Right renal cortex interstitium (tissue), 3 donors: ENCODE measurements at regions not wholly inside any gene's neighbourhood (a gene's known extent, or its start where the extent isn't known, plus 50 kb on each side); places are given as distances from the start of the nearest gene placed in this dataset.
"Not testable (repeated sequence)": the region's sequence is repeated elsewhere in the genome, so short reads cannot be mapped to it uniquely, and the experiment has no call there.

Experiments
- DNase-seq, 3 donors: peaks; one replicate each; pipeline ENCODE4 v3.0.0-alpha.2; 2013; ENCODE audit warnings: low read depth in 3 of 3, low spot score in 2 of 3

DNA sequence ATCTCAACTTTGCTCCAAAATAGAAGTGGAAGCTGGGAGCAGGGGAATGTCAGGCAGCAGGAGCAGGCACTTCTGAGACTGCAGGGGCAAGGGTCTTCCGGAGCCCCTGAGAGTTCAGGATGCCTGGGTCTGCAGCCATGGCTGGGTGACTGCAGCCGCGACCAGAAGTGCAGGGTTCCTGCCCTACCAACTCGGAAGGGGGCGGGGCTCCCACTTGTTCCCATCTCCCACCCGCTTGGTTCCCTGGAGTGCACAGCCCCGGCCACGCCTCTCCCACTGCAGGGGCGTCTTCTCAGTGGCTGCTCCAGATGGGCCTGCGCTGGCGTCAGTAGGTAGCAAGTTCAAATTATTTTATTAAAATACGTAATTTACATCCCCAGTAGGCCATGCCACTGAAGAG is 1631.7 kb downstream of the OLFM4 start:
- DNase-seq: no peak

DNA sequence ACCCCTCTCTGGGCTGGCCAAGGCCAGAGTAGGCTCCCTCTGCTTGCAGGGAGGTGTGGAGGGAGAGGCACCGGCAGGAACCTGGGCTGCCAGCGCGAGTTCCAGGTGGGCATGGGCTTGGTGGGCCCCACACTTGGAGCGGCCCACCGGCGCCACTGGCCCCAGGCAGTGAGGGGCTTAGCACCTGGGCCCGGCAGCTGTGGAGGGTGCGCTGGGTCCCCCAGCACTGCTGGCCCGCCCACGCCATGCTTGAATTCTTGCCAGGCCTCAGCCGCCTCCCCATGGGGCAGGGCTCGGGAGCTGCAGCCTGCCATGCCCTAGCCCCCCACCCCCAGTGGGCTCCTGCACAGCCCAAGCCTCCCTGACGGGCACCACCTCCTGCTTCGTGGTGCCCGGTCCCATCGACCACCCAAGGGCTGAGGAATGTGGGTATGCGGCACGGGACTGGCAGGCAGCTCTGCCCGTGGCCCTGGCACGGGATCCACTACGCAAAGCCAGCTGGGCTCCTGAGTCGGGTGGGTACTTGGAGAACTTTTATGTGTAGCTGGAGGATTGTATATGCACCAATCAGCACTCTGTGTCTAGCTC is 1648.0 kb downstream of the OLFM4 start:
- no peak for DNase-seq

DNA sequence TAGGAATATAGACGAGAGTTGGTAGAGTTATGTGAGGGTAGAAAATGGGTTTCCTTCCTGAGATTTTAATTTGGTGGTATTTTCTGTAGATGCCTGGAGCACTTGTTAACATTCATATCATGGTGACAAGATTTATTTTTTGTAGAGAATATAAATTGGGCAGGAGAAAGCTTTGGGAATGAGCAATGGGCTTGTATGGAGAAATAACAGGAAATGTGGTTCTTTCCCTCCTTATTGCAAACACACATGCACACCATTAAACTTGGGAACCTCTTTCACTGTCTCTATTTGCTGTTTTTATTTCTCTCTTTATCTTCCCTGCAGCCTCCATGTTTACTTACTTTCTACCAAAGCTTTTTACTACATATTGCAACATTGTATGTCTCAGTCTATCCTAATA is 1653.6 kb downstream of the OLFM4 start:
- no peak for DNase-seq

DNA sequence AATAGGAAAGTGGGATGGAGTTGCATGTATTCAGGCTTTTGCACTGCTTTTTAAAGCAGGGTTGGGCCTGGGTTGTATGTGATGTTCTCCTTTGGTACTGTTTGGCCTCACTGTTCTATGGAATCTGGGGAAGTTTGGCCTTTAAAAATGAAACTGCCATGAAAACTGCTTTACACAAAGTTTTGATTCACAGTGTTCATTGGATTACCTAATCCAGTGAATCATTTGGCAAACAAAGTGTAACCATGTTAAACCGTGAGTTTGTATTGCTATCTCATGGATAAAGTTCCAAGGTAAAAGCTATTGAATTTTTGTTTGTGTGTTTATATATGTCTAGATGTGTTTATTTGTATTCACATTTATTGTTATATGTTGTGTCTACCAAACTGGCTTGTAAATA is 1658.6 kb downstream of the OLFM4 start:
- no peak for DNase-seq

DNA sequence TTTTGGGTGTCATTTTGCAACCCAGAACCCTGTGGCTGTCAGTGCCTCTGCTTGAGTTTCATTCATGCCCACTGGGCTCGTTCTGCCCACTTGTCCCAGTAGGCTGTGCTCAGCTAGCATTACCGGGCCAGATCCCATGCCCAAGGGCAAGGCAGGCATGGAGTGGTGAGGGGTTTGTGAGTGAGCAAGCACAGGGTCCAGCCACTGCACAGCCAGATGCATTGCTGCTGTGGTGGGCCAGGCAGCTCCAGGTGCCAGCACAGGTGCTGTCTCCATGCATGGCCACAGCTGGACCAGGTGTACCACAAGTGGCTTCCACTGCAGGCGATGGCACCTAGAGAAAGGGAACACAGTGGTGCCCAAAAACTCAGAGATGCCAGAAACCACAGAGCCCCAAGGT is 1671.2 kb downstream of the OLFM4 start:
- DNase-seq: no peak

DNA sequence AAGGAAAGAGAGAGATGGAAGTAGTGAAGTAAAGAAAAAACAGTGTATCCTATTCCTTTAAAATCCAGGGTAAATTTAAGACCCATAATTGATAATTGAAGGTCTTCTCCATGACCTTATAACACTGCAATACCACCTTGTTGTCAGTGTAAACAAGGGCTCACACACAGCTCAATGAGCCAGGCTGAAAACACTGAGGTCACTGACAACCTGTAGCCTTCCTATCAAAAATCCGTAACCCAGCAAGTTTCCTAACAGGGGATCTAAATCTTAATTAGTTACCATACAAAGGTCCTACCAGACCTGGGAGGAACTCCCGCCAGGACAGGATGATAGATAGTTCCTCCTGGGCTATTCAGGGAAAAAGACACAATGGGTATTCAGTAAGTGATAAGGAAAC is 1677.1 kb downstream of the OLFM4 start:
- DNase-seq: no peak

DNA sequence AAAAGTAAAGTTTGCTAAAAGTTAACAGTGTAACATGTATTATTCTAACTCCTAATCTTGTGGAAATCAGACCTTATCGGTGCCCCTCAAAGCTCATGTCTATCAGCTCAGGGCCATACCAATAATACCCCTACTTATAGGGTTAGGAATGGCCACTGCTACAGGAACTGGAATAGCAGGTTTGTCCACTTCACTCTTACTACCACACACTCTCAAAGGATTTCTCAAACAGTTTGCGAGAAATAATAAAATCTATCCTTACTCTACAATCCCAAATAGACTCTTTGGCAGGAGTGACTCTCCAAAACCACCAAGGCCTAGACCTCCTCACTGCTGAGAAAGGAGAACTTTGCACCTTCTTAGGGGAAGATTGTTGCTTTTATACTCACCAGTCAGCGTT is 1677.7 kb downstream of the OLFM4 start:
- DNase-seq: no peak

DNA sequence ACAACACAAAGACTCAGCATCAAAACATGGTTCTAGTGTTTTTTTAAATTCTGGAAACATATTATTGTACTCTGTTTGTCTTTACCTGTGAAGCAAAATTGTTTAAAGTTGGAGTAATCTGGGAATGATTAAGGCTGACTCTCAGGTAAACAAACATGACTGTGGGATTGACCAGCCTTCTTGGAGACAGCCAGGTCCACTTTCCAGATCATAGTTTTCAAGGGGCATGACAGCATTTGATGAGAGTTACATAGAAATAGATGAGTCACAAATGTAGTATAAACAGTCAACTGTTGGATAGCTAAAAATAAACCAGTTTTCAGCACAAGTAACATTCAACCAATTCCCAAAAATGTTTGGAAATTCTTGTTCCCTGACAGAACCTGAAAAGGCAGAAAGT is 1680.9 kb downstream of the OLFM4 start:
- DNase-seq: no peak

DNA sequence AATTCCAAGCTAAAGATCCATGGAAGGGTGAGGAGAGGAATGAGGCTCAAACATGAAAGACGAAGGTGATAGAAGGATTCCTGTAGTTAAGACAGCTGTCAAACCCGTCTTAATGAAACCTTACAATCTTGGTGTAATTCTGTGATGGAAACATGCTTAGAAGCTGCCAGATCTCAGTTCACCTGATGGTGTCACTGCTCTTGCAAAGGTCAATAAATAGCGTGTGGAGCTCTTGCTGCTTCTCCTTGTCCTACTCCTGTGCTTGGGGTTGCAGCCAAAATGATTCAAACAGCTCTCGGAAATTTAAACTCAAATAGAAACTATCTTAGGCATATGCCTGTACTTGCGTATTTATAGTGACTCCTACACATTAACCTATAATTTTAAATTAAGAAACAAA is 1705.0 kb downstream of the OLFM4 start:
- DNase-seq: no peak

DNA sequence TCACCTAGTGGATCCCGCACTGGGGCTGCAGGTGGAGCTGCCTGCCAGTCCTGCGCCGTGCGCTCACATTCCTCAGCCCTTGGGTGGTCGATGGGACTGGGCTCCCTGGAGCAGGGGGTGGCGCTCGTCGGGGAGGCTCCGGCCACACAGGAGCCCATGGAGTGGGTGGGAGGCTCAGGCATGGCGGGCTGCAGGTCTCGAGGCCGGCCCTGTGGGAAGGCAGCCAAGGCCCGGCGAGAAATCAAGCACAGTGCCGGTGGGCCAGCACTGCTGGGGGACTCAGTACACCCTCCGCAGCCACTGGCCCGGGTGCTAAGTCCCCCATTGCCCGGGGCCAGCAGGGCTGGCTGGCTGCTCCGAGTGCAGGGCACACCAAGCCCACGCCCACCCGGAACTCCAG is 1708.6 kb downstream of the OLFM4 start:
- DNase-seq: not testable (repeated sequence)

DNA sequence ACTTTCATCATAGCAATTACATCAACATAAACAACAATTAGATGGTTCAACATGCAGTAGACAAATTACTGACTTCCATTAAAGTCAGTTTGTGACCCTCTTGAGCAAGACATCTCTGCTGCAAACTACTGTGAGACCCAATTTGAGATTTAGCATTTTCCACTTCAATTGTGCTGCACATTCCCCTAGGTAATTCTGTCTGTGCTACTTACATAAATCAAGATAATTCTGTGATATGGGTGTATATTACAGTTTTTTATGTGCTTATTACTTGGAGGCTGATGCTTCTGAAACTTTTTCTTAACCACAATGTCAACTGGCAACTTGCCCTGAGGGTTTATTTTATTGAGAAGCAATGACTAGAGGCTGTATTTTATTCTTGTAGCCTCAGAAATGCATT is 1714.4 kb downstream of the OLFM4 start:
- no peak for DNase-seq

DNA sequence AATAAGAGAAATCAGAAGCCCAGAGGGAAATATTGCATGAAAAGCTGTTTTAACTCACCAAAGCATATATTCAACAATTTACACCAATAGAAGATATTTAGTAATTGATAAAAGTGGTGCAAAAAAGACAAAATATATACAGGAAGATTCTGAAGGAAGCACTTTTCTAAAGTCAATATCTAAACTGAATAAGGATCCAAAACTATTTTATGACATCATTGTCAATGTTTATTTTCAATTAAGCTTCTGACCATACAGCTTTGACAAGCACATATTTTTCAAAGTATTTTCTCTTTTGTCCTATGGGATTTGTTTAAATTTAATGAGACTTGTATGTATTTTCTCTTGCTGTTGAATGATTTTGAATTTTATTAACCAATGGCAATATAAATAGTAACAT is 1716.1 kb downstream of the OLFM4 start:
- DNase-seq: no peak

DNA sequence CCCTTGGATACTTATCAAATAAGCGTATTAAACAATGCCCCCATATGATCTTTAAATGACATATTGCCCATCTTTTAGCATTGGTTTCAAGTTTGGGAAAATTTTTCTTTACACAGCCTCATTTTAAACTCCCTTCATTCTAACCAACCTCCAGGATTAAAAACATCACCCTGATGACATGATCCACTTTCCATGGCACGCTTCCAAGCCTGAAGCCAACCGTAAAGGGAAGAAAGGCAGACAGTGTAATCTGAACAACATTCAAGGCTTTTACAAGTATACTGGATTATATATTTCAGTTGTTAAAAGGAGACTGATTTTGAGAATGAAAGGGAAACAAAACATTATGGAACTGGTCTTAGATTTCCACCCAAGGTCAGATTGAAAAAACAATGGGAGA is 1721.9 kb downstream of the OLFM4 start:
- DNase-seq: no peak

DNA sequence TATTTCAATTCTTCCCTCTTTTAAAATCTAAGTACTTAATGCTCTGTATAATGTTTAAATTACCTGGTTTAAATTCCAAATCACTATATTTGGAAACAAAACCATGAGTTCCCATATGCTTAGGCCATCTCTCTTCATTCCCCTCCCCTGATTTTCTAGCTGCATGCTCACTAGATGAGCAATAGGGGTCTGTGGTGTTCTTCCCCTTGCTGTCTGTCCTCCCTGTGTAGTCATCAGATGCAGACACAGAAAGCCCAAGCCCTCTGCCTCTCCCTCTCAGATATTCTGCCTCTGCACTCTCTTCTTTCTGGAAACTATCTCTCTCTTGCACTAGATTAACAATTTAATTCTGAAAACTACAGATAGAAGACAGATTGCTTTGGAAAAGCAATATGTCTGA is 1730.2 kb downstream of the OLFM4 start:
- DNase-seq: no peak

DNA sequence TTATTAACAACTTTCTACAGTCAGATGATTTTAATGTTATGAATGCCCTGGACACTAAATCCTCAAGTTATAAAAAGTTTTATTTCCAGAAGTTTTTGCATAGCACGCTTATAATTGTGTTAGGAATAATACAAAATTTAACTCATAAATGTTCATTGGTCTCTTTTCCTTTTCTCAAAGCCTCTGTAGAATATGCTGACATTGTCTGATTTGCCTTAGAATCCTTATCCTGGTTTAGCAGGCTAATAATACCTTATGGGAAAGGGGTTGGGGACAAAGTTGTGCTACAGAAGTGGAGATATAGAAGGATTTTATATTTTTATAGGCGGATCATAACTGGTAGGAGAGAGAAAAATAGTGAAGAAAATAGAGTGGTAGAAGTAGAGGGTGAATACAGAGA is 1739.6 kb downstream of the OLFM4 start:
- no peak for DNase-seq

DNA sequence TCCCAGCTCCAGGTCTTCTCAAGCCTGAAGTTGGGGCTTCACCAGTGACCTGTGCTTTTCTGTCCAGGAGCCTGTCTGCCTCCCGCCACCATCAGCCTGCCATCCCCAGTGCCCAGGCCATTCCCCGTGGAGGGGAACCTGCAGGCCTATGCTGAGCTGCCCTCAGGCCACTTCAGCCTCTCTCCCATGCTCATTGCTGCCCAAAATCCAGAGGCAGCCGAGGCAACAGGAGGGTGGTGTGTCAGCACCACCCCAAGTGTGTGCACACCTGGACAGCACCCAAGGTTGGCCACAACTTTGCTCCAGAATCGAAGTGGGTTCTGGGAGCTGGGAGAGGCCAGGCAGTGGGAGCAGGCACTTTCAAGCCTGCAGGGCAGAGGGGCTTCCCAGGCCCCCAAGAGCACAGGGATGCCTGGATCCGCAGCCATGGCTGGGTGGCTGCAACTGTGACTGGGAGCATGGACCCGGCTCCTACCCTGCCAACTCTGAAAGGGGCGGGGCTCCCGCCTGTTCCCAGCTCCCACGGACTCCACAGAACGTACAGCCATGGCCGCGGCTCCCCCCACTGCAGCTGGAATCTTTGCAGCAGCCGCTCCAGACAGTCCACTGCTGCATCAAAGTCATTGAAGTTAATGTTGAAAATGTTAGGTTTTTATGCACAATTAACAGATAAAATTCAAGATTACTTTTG is 1747.0 kb downstream of the OLFM4 start:
- no peak for DNase-seq

DNA sequence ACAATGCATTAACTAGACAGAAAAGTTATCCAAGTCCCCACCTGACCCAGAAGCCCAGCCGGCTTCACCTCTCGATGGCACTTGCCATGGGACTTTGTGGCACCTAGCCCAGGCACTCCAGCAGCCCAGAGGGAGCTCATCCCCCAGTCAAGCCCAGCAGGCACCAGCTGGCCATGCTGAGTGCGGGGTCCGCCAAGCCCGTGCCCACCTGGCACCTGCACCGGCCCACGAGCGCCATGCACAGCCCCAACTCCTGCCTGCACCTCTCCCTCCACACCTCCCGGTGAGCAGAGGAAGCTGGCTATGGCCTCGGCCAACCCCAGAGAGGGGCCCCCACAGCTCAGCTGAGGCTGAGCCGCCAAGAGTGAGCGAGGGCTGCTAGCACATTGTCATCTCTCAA is 1759.1 kb downstream of the OLFM4 start:
- DNase-seq: no peak

DNA sequence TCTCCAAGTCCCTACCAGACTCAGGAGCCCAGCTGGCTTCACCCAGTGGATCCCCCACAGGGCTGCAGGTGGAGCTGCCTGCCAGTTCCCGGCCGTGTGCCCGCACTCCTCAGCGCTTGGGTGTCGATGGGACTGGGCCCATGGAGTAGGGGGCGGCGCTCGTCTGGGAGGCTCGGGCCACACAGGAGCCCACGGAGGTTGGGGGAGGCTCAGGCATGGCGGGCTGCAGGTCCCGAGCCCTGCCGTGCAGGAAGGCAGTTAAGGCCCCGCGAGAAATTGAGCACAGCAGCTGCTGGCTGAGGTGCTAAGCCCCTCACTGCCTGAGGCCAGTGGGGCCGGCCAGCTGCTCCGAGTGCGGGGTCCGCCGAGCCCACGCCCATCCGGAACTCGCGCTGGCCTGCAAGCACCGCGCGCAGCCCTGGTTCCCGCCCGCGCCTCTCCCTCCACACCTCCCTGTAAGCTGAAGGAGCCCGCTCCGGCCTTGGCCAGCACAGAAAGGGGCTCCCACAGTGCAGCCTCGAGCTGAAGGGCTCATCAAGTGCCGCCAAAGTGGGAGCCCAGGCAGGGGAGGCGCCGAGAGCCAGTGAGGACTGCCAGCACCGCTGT is 1771.1 kb downstream of the OLFM4 start:
- no peak for DNase-seq

DNA sequence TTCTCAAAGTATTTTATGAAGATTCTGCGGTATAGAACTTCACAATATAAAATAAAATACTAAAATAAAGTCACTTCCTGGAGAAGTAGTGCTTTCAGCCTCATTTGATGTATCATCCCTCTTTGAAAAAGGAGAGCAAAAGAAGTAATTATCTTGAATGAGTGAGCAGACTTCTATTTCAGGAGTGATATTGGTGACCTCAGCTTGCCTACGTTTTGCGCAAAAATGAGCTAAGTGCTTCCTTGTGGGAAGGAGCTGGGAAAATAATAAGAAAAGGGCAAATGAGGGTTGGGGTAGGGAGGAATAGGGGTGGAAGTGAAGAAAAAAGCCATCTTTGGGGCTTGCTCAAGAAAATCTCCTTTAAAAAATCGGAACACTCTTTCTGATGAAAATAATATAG is 1773.6 kb downstream of the OLFM4 start:
- DNase-seq: no peak

DNA sequence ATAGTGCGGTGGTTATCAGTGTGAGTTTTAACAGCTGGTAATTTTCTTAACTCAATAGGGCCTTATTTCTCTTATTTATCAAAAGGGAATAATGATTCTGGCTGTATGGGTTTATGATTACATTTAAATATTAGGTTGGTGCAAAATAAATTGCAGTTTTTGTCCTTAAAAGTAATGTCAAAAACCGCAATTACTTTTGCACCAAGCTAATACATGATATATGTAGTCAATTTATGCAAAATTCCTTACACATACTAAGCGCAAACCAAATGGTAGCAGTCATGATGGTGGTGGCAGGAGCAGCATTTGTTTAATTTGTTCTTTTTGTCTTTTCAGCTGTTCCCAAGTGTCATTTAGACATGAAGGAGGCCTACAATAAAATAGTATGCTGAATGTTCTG is 1777.1 kb downstream of the OLFM4 start:
- no peak for DNase-seq

DNA sequence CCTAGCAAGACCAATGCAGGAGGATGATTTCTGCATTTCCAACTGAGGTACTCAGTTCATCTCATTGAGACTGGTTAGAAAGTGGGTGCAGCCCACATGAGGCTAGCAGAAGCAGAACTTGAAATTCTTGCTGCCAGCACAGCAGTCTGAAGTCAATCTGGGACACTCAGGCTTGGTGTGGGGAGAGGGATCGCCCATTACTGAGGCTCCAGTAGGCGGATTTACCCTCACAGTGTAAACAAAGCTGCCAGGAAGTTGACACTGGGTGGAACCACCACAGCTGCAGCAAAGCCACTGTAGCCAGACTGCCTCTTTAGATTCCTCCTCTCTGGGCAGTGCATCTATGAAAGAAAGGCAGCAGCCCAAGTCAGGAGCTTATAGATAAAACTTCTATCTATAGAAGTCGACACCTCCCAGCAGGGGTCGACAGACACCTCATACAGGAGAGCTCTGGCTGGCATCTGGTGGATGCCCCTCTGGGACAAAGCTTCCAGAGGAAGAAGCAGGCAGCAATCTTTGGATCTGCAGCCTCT is 1793.4 kb downstream of the OLFM4 start:
- DNase-seq: not testable (repeated sequence)

DNA sequence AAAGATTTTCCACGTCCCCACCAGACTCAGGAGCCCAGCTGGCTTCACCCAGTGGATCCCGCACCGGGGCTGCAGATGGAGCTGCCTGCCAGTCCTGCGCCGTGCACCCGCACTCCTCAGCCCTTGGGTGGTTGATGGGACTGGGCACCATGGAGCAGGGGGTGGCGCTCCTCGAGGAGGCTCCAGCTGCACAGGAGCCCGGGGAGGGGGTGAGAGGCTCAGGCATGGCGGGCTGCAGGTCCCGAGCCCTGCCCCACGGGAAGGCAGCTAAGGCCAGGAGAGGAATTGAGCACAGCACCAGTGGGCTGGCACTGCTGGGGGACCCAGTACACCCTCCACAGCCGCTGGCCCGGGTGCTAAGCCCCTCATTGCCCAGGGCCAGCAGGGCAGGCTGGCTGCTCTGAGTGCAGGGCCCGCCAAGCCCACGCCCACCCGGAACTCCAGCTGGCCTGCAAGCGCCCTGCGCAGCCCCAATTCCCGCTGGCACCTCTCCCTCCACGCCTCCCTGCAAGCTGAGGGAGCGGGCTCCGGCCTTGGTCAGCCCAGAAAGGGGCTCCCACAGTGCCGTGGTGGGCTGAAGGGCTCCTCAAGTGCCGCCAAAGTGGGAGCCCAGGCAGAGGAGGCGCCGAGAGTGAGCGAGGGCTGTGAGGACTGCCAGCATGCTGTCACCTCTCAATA is 1800.9 kb downstream of the OLFM4 start:
- DNase-seq: not testable (repeated sequence)
